Right atrium auricular region (tissue), 2 donors: ENCODE measurements at regions not wholly inside any gene's neighbourhood (a gene's known extent, or its start where the extent isn't known, plus 50 kb on each side); places are given as distances from the start of the nearest gene placed in this dataset.

ENCODE experiments used
- DNase-seq: peaks from one replicate; pipeline ENCODE4 v3.0.0-alpha.2; 2019; ENCODE audit warnings: low spot score
- H3K27ac ChIP-seq, 2 donors: fragments of 200-600 bp; sonication (generic); 1 replicate in 1 of 2; 2 replicates in 1 of 2; pipeline ENCODE4 v1.5.1; 2016 to 2019
- H3K27me3 ChIP-seq, 2 donors: fragments of 200-600 bp; sonication (generic); one replicate each; pipeline versions ENCODE4 v1.5.1 to v1.6.0; 2017 to 2019
- H3K36me3 ChIP-seq: fragments of 200-600 bp; sonication (generic); one replicate; pipeline ENCODE4 v1.5.1; 2016
- H3K4me1 ChIP-seq, 2 donors: fragments of 200-600 bp; sonication (generic); one replicate each; pipeline versions ENCODE4 v1.5.1 to v1.6.0; 2017 to 2019
- H3K4me3 ChIP-seq, 2 donors: fragments of 200-600 bp; sonication (generic); 1 replicate in 1 of 2; 2 replicates in 1 of 2; pipeline ENCODE4 v1.5.1; 2017 to 2019; ENCODE audit warnings: mild to moderate bottlenecking in 1 of 2, moderate library complexity in 1 of 2
- H3K9me3 ChIP-seq, 2 donors: fragments of 200-600 bp; sonication (generic); one replicate each; pipeline ENCODE4 v1.5.1; 2019
- TF ChIP-seq, protein P1 (sequence below), 2 donors: fragments of 200-600 bp; sonication (generic); IDR thresholded peaks; one replicate each; pipeline ENCODE4 v1.5.1; 2019; ENCODE audit warnings: antibody characterized with exemption in 2 of 2

DNA sequence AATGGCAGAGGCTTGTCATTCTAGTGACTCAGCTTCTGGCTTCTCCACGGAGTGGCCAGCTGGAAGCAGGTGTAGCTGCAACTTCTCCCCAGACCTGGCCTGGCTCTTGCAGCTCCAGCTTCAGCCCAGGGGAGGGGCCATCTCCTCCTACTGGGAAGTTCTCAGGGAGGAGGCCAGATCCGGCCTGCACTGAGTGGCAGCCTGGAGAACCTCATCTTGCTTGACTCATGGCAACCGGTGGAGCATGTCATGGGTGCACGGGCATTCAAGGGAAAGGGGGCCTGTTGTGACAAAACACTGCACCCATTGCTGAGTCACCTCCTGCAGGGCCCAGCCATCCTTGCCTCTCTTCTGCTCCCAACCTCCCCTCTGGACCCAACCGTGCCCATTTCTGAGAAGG, 273.9 kb upstream of the MAF start:
- TF ChIP-seq, protein P1, sequence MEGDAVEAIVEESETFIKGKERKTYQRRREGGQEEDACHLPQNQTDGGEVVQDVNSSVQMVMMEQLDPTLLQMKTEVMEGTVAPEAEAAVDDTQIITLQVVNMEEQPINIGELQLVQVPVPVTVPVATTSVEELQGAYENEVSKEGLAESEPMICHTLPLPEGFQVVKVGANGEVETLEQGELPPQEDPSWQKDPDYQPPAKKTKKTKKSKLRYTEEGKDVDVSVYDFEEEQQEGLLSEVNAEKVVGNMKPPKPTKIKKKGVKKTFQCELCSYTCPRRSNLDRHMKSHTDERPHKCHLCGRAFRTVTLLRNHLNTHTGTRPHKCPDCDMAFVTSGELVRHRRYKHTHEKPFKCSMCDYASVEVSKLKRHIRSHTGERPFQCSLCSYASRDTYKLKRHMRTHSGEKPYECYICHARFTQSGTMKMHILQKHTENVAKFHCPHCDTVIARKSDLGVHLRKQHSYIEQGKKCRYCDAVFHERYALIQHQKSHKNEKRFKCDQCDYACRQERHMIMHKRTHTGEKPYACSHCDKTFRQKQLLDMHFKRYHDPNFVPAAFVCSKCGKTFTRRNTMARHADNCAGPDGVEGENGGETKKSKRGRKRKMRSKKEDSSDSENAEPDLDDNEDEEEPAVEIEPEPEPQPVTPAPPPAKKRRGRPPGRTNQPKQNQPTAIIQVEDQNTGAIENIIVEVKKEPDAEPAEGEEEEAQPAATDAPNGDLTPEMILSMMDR (IDR thresholded peaks at IDR 0.05): no peak
- Histone ChIP-seq H3K27me3 (no peaks in the 10 kb centered on the region), H3K4me1 (no peaks in the 10 kb centered on the region), H3K9me3 (no peaks in the 10 kb centered on the region), H3K36me3 (no peaks in the 10 kb centered on the region), H3K4me3 (no peak overlapping the region), H3K27ac (no peak overlapping the region)
- DNase-seq: no peak

DNA sequence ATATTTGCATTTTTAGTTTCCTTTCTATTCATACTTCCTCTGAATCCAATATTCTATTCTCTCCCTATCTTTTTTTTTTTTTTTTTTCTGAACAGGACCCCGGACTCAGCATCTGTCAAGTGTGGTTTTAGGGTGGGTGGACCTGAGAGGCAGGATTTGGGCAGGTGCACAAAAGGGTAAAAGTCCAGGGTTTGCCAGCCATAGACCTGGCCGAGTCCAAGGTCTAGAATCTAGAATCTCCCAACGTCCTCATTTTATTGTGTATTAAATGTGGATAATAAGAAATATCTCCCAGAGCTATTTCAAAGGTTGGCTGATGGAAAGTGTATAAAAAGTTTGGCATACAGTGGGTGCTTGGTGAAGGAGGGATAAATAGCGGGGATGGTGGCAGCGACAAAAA, 273.3 kb upstream of the MAF start:
- Histone ChIP-seq H3K9me3 (no peaks in the 10 kb centered on the region), H3K36me3 (no peaks in the 10 kb centered on the region), H3K27me3 (no peaks in the 10 kb centered on the region), H3K27ac (no peak overlapping the region), H3K4me3 (no peak overlapping the region), H3K4me1 (no peaks in the 10 kb centered on the region)
- DNase-seq: no peak
- TF ChIP-seq, protein P1 (IDR thresholded peaks at IDR 0.05): no peak

DNA sequence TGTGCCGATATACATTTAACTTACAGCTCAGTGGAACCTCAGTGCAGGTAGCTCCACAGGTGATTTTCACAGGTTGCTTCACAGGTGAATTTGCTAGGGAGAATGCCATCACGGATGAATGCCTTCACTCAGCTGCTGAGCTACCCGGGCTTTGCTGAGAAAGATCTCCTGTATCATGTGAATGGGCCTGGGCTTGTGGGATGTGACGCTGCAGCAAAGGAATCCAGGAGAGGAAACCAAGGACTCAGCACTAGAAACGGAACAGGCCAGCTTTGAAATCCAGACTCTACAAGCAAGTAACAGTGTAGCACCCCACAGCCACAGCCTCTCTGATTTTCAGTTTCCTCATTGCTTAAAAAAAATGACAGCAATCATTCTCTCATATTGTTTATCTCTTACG, 271.4 kb upstream of the MAF start:
- TF ChIP-seq, protein P1 (IDR thresholded peaks at IDR 0.05): no peak
- no peak overlapping the region for H3K4me3 ChIP-seq
- DNase-seq: no peak

DNA sequence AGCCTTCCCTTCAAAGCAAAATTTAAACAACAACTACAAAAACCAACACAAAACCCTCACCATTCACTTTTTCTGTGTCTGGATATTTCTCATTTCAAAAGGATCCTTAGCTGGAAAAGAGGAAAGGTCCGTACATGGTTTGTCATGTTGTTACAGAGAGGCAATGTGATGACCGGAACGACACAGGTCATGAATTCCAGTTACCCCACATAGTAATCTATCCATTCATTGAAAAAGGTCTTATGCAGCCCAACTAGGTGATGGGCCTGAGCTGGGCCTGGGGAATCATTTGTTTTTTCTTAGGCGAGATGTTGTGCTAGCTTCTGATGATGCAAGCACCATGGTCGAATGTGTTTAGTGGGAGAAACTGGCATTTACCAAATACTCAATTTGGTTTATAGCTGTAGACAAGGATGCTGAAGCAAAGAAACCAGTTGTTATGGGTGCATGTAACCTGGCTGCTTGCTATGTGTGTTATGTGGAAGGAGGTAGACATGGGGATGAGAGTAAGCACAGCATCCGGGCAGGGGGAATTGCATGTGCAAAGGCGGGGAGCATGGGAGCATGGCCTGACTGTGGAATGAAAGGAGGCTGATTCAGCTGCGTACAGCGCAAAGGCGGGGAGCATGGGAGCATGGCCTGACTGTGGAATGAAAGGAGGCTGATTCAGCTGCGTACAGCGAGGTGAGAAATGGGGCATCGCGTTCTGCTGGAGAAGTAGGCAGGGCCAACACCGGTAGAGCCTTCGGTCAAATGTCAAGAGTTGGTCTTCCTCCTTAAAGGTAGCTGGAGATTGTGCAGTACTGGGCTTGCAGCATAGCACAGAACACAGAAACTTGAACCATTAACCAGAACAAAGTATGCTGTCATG, 269.7 kb upstream of the MAF start:
- no peak for DNase-seq
- H3K27me3 ChIP-seq: no peaks in the 10 kb centered on the region
- H3K9me3 ChIP-seq: no peaks in the 10 kb centered on the region
- TF ChIP-seq, protein P1 (IDR thresholded peaks at IDR 0.05): no peak
- H3K27ac ChIP-seq: no peak overlapping the region
- no peaks in the 10 kb centered on the region for H3K4me1 ChIP-seq
- no peaks in the 10 kb centered on the region for H3K36me3 ChIP-seq
- no peak overlapping the region for H3K4me3 ChIP-seq

More for the DNA sequence above, 271.4 kb upstream of the MAF start:
- no peaks in the 10 kb centered on the region for H3K36me3 ChIP-seq
- H3K27ac ChIP-seq: no peak overlapping the region
- H3K9me3 ChIP-seq: no peaks in the 10 kb centered on the region
- H3K4me1 ChIP-seq: no peaks in the 10 kb centered on the region
- H3K27me3 ChIP-seq: no peaks in the 10 kb centered on the region

DNA sequence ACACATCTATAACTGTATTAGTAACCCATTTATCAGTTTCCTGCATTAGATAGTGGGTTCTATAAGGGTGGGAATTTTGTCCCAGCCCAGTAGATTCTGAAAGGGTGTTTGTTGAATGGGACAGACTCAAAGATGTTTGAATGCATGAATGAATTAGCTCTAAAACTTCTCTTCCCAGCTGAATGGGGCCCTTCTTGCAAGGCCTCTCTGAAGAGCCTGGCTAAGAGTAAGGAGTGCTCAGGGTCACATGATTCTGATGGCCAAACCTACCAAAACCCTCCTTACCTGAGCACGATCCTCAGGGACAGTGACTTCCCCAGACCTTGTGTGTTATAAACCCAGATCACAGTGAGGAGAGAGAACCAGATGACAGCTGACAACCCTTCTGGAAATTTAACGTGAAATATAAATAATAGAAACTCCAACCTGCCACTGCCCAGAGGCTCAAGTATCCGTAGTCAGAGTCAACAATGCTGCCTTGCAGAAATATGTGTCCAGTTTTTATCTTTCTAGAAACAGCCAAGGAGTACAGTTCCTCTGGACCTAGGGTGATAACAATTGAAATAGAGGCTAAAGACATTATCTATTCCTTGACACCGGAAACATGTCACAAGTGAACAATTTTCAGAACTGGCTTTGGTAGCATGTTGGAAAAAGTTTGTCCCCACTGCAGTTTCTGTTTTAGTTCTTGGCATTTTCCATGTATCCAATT, 268.9 kb upstream of the MAF start:
- Histone ChIP-seq H3K4me3 (no peak overlapping the region), H3K27me3 (no peaks in the 10 kb centered on the region), H3K9me3 (no peaks in the 10 kb centered on the region), H3K27ac (no peak overlapping the region), H3K4me1 (no peaks in the 10 kb centered on the region), H3K36me3 (no peaks in the 10 kb centered on the region)
- DNase-seq: no peak
- TF ChIP-seq, protein P1 (IDR thresholded peaks at IDR 0.05): no peak
